Right hindlimb (tissue), 1 donor: ENCODE measurements at regions not wholly inside any gene's neighbourhood (a gene's known extent, or its start where the extent isn't known, plus 50 kb on each side); places are given as distances from the start of the nearest gene placed in this dataset.
"Not testable (repeated sequence)": the region's sequence is repeated elsewhere in the genome, so short reads cannot be mapped to it uniquely, and the experiment has no call there.

ENCODE experiments used
- DNase-seq: peaks from one replicate; pipeline ENCODE4 v3.0.0-alpha.2; 2018

DNA sequence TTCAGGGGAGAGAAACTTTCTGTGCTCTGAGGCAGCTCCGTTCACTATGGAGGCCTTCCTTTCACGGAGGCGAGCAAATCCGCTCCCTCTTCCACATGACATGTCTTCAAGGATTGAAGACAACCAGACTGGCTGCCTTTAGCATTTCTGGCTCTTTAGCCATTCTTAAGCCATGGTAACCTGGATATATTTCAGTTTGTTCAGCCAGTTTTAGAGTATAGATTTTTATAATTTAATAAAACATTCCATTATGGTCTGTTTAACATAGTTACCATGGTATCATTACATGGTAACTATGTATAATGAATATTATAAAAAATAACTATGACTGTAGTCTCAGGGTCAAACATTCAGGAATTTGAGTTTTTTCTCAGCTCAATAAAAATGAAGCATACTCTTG lies 54.2 kb upstream of the NFIA start:
- DNase-seq = no peak

- not testable (repeated sequence) for DNase-seq
Observed at GRCh38 chr1:61018068-61018467, 64.3 kb upstream of the NFIA start.

DNA sequence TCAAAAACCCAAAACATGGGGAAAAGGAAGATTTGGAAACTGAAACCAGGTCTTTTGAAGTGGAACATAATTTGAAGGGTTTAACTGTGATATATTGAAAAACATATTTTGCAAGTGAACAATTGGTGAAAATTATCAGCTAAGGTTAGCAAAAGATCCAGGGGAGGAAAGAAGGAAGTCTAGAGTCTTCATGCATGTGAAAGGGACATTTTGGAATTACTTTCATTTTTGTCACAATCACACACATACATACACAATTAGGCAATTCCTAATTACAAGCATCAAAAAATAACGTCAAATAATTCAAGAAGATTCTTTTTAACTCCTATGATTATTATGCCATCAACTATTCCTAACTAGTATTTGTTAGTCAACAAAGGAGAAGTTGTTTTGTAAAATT lies 64.7 kb upstream of the NFIA start:
- DNase-seq = no peak

DNA sequence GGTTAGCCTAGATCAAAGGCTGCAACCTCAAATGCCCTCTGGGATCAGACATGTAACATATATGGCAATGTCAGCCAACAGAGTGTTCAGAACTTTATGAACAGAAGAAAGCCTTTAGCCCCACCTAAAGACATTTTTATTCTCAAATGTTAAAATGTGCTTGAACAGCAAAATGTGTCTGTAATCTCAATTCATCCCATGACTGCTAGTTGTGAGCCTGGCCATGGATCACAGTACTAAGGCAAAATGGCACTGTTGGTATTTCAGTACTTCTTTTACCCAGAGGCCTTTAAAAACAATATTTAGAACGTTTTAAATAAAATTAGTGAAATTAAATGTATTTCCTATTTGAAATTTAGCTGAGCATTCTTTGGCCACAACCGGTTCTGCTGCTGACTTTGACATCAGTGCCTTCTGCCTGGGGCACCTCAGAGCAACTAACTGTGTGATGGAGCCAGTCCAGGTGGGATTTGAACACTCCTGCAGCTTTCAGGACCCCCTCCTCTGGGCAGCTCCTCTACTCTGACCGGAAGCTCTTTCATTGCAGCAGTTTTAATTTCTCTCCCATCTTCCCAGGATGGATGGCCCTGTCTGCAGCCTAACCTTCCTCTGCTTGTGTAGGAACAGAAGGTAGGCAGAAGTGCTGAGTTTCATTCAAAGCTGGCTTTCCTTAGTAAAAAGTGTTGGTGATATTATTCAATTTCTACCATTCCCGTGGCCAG lies 68.3 kb upstream of the NFIA start:
- no peak for DNase-seq

DNA sequence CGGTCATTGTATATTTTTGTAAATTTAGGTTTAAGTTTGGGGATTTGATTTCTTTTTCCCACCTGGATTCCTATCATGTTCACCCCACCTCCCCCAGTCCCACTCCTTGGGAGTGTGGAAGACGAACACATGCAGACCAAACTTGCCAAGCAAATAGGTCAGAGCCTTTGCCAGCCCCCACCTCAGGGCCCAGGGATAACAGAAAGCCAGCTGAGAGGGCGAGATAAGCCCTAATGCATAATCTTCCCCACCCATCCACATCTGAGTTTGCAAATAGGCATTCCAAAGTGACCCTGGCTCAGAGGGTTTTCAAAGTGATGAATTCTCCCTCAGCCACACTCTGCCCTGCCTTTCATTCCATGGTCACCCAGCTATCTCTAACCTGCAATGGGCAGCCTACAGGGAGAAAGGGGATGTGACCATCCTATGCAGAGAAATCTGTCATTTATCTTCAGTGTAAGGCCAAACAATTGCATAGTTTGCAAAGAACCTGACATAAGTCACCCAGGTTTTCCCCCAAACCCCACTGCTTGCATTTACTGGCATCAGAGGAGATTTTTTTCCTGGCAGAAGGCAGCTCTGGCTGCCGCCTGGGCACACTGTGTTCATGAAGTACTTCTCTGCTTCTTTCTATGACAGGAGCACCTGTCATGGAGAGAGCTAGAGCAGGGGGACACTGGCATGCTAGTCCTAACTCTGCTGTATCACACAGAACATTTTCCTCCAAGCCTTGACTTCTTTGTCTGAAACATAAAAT lies 69.0 kb upstream of the NFIA start:
- no peak for DNase-seq

DNA sequence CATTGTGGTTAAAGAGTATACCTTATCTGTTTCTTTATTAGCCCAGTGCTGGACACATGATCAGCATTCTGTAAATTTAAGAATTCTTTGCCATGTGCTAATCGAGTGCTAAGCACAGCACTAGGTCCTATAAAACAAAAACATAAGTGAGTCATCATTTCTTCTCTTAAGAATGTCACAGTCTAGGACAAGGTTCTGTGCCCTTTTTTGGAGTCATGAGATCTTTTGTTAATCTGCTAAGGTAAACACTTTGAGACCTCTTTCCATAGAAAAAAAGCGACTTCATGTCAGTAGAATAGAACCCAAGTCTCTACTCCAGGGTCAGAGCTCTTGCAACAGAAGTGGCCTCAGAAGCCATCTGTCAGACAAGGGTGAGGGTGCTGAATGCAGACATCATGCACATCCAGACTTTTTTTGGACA lies 70.0 kb upstream of the NFIA start:
- DNase-seq = no peak

DNA sequence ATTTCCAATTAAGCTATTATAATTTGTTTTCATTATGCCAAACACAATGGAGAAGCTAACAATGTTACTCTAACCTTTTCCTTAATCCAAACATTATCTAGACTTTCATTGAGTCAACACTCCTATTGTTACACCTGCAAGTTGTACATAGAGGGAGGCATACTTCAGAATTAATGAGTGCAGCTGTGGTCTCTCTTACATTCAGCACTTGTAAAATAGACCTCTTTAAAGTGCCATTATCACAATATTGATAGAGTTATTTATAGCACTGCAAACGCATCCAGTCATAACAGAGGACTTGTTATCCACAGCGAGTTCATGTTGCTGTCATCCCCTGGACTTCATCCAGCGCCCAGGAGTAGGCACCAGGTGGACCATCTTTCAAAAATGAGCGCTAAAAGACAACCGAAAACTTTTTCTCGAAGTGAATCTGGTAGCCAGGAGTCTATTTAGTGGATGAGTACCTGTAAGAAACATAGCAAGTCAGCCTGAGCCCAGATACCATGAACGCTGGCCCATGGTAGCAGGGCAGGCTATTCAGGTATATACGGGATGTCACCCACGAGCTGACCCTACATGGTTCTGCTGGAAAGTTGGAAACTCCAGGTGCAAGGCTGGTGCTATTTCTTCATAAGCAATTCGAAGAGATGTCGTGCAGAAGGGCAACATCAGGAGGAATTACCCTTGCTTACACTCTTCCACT lies 70.6 kb upstream of the NFIA start:
- no peak for DNase-seq

- no peak for DNase-seq
Observed at GRCh38 chr1:61007534-61008364, 74.6 kb upstream of the NFIA start.

DNA sequence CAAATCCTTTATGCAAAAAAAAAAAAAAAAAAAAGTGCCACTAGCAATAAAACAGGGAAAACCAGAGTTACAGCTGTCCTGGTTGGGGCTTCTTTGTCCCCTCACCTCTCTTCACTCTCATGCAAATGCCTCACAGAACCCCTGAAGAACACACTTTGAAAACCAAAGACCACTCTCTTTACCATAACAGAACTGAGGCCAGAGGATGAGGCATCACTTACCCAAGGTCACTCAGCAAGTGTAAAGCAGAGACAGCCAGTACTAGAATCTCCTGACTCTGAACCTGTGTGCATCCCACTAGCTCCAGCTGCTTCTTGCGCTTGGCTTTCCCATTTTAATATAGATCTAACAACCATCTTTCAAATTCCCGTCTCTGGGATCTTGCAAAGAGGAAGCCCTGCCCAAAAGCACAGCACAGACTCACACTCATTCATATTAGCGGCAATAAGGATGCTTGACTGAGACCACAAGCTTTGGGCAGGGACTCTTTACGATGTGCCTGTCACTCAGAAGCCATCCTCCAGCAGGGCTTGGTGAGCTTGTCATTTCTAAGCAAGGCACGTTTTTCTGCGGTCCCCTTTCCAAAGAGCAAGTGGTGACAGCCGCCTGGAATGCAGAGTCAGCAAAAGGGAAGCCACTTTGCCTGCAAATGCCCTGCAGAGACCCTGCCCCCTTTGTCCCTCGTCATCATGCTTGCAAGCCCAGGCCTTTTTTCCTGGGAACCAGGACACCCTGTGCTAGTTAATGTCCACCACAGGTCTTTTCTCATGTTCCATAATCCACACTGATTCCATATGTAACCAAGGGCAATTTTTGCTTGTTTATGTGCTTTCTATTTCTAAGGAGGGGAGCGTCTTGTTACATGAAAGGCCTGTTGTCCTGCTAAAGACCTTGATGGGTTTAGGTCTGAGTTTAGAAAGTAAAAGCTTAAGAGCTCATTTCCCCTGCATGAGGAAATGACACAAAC lies 76.5 kb upstream of the NFIA start:
- no peak for DNase-seq

- no peak for DNase-seq
Observed at GRCh38 chr1:61004262-61005003, 77.9 kb upstream of the NFIA start.

- no peak for DNase-seq
Observed at GRCh38 chr1:61000327-61000726, 82.0 kb upstream of the NFIA start.

DNA sequence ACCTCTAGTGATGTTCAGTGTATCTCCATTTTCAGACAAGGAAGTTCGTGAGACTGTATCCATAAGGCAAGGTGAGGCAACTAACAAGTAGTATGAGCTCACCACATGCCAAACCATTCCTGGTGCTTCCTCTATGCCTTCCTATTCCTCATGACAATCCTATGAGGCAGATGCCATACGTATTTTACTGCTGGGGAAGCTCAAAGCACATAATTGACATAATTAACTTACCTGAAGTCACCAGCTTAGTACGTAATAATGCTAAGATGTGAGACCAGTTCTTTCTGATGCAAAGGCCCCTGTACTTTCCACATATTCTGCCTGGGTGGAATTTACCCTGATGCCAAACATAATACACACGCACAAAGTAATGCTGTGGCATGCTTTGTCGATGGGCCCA lies 83.6 kb upstream of the NFIA start:
- no peak for DNase-seq

- DNase-seq = no peak
Observed at GRCh38 chr1:60994828-60995492, 87.4 kb upstream of the NFIA start.

- DNase-seq = no peak
Observed at GRCh38 chr1:60994369-60994768, 88.0 kb upstream of the NFIA start.

DNA sequence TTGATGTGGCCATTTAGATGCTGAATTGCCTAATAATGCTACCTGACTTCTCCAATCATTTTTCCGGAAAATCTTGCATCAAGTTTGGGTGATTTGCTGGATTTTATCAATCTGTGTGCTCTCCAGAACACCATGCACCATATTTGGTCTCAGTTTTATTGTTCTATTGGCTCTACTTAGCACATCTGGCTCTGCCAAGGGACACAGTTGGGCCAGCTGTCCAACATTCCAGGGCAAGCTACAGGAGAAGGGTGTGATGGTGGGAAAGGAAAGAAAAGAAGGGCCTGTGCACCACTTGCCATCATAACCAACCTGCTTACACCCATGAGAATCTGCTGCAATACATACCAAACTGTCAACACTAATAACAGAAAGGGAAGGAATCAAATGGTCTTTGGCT lies 90.2 kb upstream of the NFIA start:
- DNase-seq = no peak

DNA sequence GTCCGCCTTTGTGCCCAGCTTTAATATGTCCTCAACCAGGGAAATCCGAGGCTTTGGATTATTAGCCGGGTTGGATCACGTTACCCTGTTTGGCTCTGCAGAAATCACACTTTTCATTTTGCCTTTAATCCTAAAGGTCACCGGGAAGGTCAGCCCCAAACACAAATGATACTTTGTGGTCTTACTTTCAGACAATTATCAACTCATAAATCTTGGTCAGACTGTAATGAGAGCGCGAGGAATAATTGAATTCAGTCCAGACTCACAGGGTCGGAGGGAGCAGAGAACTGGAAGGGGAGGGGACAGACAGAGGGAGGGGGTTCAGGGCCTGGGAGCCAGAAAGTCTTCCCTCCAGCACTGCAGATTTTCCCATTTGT lies 91.7 kb upstream of the NFIA start:
- no peak for DNase-seq

- DNase-seq = peak; percentile 79
Observed at GRCh38 chr1:60989749-60990713, 92.3 kb upstream of the NFIA start.

DNA sequence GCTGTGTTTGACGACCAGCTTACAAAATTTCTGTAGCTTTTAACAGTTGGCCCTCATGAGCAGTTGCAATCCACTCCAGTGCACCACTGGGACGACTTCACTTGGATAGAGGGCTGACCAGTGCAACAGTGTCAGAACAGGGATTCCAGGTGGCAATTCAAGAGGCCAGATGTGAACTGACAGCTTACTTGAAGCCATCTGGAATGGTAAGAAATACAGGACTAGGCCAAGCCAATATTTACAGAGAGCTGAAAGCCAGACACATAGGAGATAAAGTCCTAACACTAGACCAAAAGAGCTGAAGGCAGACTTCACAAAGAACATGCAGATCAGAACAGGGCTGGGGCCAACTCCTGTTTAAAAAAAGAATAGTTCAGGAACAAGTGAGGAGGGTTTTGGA lies 93.5 kb upstream of the NFIA start:
- DNase-seq = no peak

DNA sequence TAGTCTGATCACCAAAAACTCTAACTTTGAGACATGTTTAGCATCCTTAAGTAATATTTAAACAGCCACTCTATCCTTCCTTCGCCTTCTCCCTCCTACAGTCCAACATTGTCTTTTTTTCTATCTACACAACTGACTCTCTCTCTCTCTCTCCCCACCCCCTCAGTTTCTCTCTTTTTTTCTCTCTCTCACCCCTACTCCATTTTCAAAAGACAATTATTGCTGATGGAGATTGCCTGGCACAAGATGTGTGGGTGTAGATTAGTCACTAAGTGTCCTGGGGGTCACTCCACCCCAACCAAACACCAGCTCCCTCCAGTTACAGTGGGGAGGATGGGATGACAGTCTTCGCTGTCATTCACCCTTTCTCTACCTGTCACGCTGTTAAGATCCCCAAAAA lies 94.5 kb upstream of the NFIA start:
- DNase-seq = no peak
